ENCODE measurements at regions not wholly inside any gene's neighbourhood (a gene's known extent, or its start where the extent isn't known, plus 50 kb on each side); places are given as distances from the start of the nearest gene placed in this dataset.

DNA sequence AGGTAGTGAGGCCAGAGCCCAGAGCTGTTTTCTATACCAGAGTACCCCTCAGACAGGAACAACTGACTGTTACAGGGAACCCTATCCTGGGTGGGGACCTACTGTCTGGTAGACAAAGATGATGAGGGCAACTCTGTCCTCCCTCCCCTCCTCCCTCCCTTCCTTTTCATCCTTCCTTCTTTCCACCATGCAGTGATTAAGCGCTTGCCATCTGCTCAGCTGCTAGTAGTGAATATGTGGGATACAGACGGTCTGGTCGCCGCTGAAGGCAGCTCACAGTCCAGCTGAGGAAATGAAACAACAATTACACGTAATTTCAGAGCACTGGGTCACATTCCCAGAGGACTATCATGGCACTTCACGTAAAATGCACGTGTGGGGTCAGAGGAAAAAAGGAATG, 597.1 kb downstream of the BUD13 start:
- no peak for TF ChIP-seq JUNB (CRISPR knock-in tag; IDR thresholded peaks at IDR 0.05; ENCODE audit: borderline replicate concordance)
- TF ChIP-seq SNAPC5 (CRISPR knock-in tag; IDR thresholded peaks at IDR 0.05; ENCODE audit: borderline replicate concordance), result no peak
- TF ChIP-seq USF2 (IDR thresholded peaks at IDR 0.05; ENCODE audit: low read depth, low read length), result no peak
- no peak for TF ChIP-seq USF2 (CRISPR knock-in tag; IDR thresholded peaks at IDR 0.05; ENCODE audit: borderline replicate concordance)
- TF ChIP-seq ZNF777 (CRISPR knock-in tag; IDR thresholded peaks at IDR 0.05), result no peak
- TF ChIP-seq, protein P1, sequence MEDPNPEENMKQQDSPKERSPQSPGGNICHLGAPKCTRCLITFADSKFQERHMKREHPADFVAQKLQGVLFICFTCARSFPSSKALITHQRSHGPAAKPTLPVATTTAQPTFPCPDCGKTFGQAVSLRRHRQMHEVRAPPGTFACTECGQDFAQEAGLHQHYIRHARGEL (CRISPR knock-in tag; IDR thresholded peaks at IDR 0.05), result no peak
- no peak for TF ChIP-seq TGIF2 (CRISPR knock-in tag; IDR thresholded peaks at IDR 0.05)
- no peak for TF ChIP-seq REST (IDR thresholded peaks at IDR 0.05; ENCODE audit: borderline replicate concordance in 1 of 2, low read depth in 1 of 2, low read length in 2 of 2)
- no peak for TF ChIP-seq TBX2 (CRISPR knock-in tag; IDR thresholded peaks at IDR 0.05; ENCODE audit: borderline replicate concordance)
- TF ChIP-seq, protein P2, sequence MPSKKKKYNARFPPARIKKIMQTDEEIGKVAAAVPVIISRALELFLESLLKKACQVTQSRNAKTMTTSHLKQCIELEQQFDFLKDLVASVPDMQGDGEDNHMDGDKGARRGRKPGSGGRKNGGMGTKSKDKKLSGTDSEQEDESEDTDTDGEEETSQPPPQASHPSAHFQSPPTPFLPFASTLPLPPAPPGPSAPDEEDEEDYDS (CRISPR knock-in tag; IDR thresholded peaks at IDR 0.05), result no peak

Data from HepG2 (cell line).